GM19395 (cell line): ENCODE measurements at regions not wholly inside any gene's neighbourhood (a gene's known extent, or its start where the extent isn't known, plus 50 kb on each side); places are given as distances from the start of the nearest gene placed in this dataset.
"Not testable (repeated sequence)": the region's sequence is repeated elsewhere in the genome, so short reads cannot be mapped to it uniquely, and the experiment has no call there.

Source experiments
- ATAC-seq: cut with Tn5 transposase; IDR thresholded peaks from one replicate; pipeline ENCODE4 v1.9.1; 2021; ENCODE audit warnings: mild to moderate bottlenecking, moderate library complexity; ENCODE audit not compliant: unreplicated experiment

GRCh38 chr7:65453341-65454030, 79.8 kb downstream of the ZNF92 start:
- ATAC-seq, result no peak

- no peak for ATAC-seq
These were observed 80.8 kb downstream of the ZNF92 start for GRCh38 chr7:65454469-65454868.

- not testable (repeated sequence) for ATAC-seq
These were observed 81.4 kb downstream of the ZNF92 start for GRCh38 chr7:65455050-65455449.

- no peak for ATAC-seq
These were observed 84.0 kb downstream of the ZNF92 start for GRCh38 chr7:65457705-65458104.

GRCh38 chr7:65459438-65459837, 85.8 kb downstream of the ZNF92 start:
- no peak for ATAC-seq

GRCh38 chr7:65462148-65462716, 88.6 kb downstream of the ZNF92 start:
- ATAC-seq, result no peak

GRCh38 chr7:65463184-65463583, 89.5 kb downstream of the ZNF92 start:
- ATAC-seq, result no peak

GRCh38 chr7:65469919-65470558, 96.4 kb downstream of the ZNF92 start:
- not testable (repeated sequence) for ATAC-seq

GRCh38 chr7:65471587-65471986, 97.9 kb downstream of the ZNF92 start:
- ATAC-seq, result no peak

GRCh38 chr7:65475040-65475726, 101.5 kb downstream of the ZNF92 start:
- peak; percentile 34 for ATAC-seq

GRCh38 chr7:65475734-65476319, 102.2 kb downstream of the ZNF92 start:
- peak; percentile 94 for ATAC-seq

GRCh38 chr7:65477326-65477725, 103.7 kb downstream of the ZNF92 start:
- ATAC-seq, result no peak

- no peak for ATAC-seq
These were observed 115.7 kb downstream of the ZNF92 start for GRCh38 chr7:65489260-65489767.

GRCh38 chr7:65496697-65497096, 123.0 kb downstream of the ZNF92 start:
- ATAC-seq, result not testable (repeated sequence)

- ATAC-seq, result no peak
These were observed 129.9 kb downstream of the ZNF92 start for GRCh38 chr7:65503434-65504152.

- not testable (repeated sequence) for ATAC-seq
These were observed 131.1 kb downstream of the ZNF92 start for GRCh38 chr7:65504504-65505319.

- ATAC-seq, result not testable (repeated sequence)
These were observed 131.6 kb downstream of the ZNF92 start for GRCh38 chr7:65505320-65505633.

GRCh38 chr7:65508581-65509367, 135.1 kb downstream of the ZNF92 start:
- not testable (repeated sequence) for ATAC-seq
